Loucy (cell line): ENCODE measurements at regions not wholly inside any gene's neighbourhood (a gene's known extent, or its start where the extent isn't known, plus 50 kb on each side); places are given as distances from the start of the nearest gene placed in this dataset.
"Not testable (repeated sequence)": the region's sequence is repeated elsewhere in the genome, so short reads cannot be mapped to it uniquely, and the experiment has no call there.

Experiments
- H2AFZ ChIP-seq: fragments of 200-600 bp; sonication (generic); 2 replicates; pipeline ENCODE4 v1.6.0; 2016; ENCODE audit warnings: antibody characterized with exemption, mild to moderate bottlenecking, low read length, moderate library complexity
- H3F3A ChIP-seq: fragments of 200-600 bp; 2 replicates; pipeline ENCODE4 v1.6.0; 2016; ENCODE audit warnings: antibody characterized with exemption, low read depth, mild to moderate bottlenecking
- H3K27me3 ChIP-seq: fragments of 200-600 bp; sonication (generic); 2 replicates; pipeline ENCODE4 v1.6.1; 2014; ENCODE audit warnings: low read length, mild to moderate bottlenecking; ENCODE audit not compliant: insufficient read depth, poor library complexity, severe bottlenecking
- H3K36me3 ChIP-seq: fragments of 200-600 bp; sonication (generic); 2 replicates; pipeline ENCODE4 v1.6.1; 2016; ENCODE audit warnings: low read length; ENCODE audit not compliant: insufficient read depth
- H3K4me1 ChIP-seq: fragments of 200-600 bp; sonication (generic); 2 replicates; pipeline ENCODE4 v1.5.1; 2014; ENCODE audit warnings: low read length, mild to moderate bottlenecking; ENCODE audit not compliant: insufficient read depth, poor library complexity, severe bottlenecking
- H3K4me2 ChIP-seq: fragments of 200-600 bp; sonication (generic); 2 replicates; pipeline ENCODE4 v1.6.0; 2014; ENCODE audit warnings: antibody characterized with exemption, low read length, low read depth, mild to moderate bottlenecking; ENCODE audit not compliant: poor library complexity, severe bottlenecking
- H3K4me3 ChIP-seq: fragments of 200-600 bp; sonication (generic); 2 replicates; pipeline ENCODE4 v1.5.1; 2014; ENCODE audit warnings: low read length, mild to moderate bottlenecking, mixed read lengths; ENCODE audit not compliant: poor library complexity, severe bottlenecking
- H3K79me2 ChIP-seq: fragments of 200-600 bp; sonication (generic); 2 replicates; pipeline ENCODE4 v1.6.1; 2014; ENCODE audit warnings: low read length; ENCODE audit not compliant: insufficient read depth
- H3K9ac ChIP-seq: fragments of 200-600 bp; sonication (generic); 2 replicates; pipeline ENCODE4 v1.6.0; 2014; ENCODE audit warnings: mild to moderate bottlenecking, low read depth, low read length, moderate library complexity; ENCODE audit not compliant: poor library complexity, severe bottlenecking
- H3K9me2 ChIP-seq: fragments of 200-600 bp; sonication (generic); replicated peaks from 2 replicates; pipeline ENCODE4 v1.6.1; 2016; ENCODE audit warnings: low read depth, low read length, mixed read lengths
- H3K9me3 ChIP-seq: fragments of 200-600 bp; sonication (generic); 2 replicates; pipeline ENCODE4 v1.6.1; 2014; ENCODE audit warnings: mild to moderate bottlenecking, antibody characterized with exemption, low read length, low read depth; ENCODE audit not compliant: insufficient read depth
- H4K20me1 ChIP-seq: fragments of 200-600 bp; sonication (generic); 2 replicates; pipeline ENCODE4 v1.6.0; 2014; ENCODE audit warnings: antibody characterized with exemption, low read length, mild to moderate bottlenecking; ENCODE audit not compliant: insufficient read depth, poor library complexity, severe bottlenecking
- EZH2phosphoT487 ChIP-seq: fragments of 200-600 bp; IDR thresholded peaks from 2 replicates; pipeline ENCODE4 v1.6.1; 2018; ENCODE audit warnings: antibody characterized with exemption, mild to moderate bottlenecking, moderate library complexity, borderline replicate concordance
- TF ChIP-seq, protein P1 (sequence below): fragments of 200-600 bp; sonication (generic); conservative IDR thresholded peaks from 2 replicates; pipeline ENCODE4 v1.5.1; 2014; ENCODE audit warnings: mild to moderate bottlenecking, antibody characterized with exemption, low read length

- Histone ChIP-seq H3K36me3 (no peaks in the 10 kb centered on the region), H3K4me2 (no peak overlapping the region), H3F3A (no peaks in the 10 kb centered on the region), H3K4me1 (peaks cover 1% of the 10 kb centered on the region), H3K9me3 (no peaks in the 10 kb centered on the region), H2AFZ (no peak overlapping the region), H3K9me2 (no peaks in the 10 kb centered on the region), H4K20me1 (no peaks in the 10 kb centered on the region), H3K9ac (no peak overlapping the region), H3K79me2 (no peaks in the 10 kb centered on the region), H3K4me3 (no peak overlapping the region), H3K27me3 (no peaks in the 10 kb centered on the region)
- TF ChIP-seq, protein P1, sequence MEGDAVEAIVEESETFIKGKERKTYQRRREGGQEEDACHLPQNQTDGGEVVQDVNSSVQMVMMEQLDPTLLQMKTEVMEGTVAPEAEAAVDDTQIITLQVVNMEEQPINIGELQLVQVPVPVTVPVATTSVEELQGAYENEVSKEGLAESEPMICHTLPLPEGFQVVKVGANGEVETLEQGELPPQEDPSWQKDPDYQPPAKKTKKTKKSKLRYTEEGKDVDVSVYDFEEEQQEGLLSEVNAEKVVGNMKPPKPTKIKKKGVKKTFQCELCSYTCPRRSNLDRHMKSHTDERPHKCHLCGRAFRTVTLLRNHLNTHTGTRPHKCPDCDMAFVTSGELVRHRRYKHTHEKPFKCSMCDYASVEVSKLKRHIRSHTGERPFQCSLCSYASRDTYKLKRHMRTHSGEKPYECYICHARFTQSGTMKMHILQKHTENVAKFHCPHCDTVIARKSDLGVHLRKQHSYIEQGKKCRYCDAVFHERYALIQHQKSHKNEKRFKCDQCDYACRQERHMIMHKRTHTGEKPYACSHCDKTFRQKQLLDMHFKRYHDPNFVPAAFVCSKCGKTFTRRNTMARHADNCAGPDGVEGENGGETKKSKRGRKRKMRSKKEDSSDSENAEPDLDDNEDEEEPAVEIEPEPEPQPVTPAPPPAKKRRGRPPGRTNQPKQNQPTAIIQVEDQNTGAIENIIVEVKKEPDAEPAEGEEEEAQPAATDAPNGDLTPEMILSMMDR: no peak
- no peak for TF ChIP-seq EZH2phosphoT487
Observed at GRCh38 chr1:228653748-228654147, 81.5 kb upstream of the RHOU start.

GRCh38 chr1:228655796-228656394 is 79.4 kb upstream of the RHOU start:
- no peaks in the 10 kb centered on the region for H4K20me1 ChIP-seq
- no peak overlapping the region for H3K4me3 ChIP-seq
- H3K27me3 ChIP-seq: no peaks in the 10 kb centered on the region
- H3K9ac ChIP-seq: no peak overlapping the region
- H3K4me2 ChIP-seq: no peak overlapping the region
- H3K36me3 ChIP-seq: no peaks in the 10 kb centered on the region
- TF ChIP-seq, protein P1: no peak
- TF ChIP-seq EZH2phosphoT487: no peak
- H3K9me2 ChIP-seq: no peaks in the 10 kb centered on the region
- H3K9me3 ChIP-seq: no peaks in the 10 kb centered on the region
- no peak overlapping the region for H2AFZ ChIP-seq
- H3K79me2 ChIP-seq: no peaks in the 10 kb centered on the region
- no peaks in the 10 kb centered on the region for H3K4me1 ChIP-seq
- H3F3A ChIP-seq: no peaks in the 10 kb centered on the region

DNA sequence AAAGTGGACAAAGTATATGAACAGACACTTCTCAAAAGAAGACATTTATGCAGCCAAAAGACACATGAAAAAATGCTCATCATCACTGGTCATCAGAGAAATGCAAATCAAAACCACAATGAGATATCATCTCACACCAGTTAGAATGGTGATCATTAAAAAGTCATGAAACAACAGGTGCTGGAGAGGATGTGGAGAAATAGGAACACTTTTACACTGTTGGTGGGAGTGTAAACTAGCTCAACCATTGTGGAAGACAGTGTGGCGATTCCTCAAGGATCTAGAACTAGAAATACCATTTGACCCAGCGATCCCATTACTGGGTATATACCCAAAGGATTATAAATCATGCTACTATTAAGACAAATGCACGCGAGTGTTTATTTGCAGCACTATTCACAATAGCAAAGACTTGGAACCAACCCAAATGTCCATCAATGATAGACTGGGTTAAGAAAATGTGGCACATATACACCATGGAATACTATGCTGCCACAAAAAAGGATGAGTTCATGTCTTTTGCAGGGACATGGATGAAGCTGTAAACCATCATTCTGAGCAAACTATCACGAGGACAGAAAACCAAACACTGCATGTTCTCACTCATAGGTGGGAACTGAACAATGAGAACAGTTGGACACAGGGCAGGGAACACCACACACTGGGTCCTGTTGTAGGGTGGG is 73.1 kb upstream of the RHOU start:
- H3K4me1 ChIP-seq, H3K79me2 ChIP-seq, H3K4me2 ChIP-seq, H3K9me2 ChIP-seq, H2AFZ ChIP-seq, H4K20me1 ChIP-seq, H3K4me3 ChIP-seq, H3K9ac ChIP-seq, H3K9me3 ChIP-seq, H3K36me3 ChIP-seq, H3K27me3 ChIP-seq, H3F3A ChIP-seq: not testable (repeated sequence)
